ENCODE measurements at regions not wholly inside any gene's neighbourhood (a gene's known extent, or its start where the extent isn't known, plus 50 kb on each side); places are given as distances from the start of the nearest gene placed in this dataset.
"Not testable (repeated sequence)": the region's sequence is repeated elsewhere in the genome, so short reads cannot be mapped to it uniquely, and the experiment has no call there.

DNA sequence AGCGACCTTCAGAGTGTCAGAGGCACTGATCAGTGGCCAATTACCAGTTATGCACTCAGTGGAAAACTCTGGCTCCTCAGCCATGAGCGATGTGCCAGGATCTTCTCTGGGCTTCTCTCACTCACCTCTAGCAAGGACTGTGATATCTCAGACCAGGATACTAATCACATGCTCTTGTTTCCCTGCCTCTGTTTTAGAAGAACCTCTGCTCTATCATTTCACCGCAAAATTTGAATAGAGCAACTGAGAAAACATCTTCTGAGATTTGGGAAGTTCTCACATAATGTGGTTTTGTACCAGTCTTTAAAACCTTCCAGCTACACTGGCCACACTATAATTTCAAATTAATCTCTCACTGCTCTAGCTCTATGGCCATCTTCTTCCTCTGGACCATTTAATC, 325.8 kb upstream of the FRG2C start:
- no peaks in the 10 kb centered on the region for H3K9me3 Mint-ChIP-seq
- no peaks in the 10 kb centered on the region for H3K4me1 Mint-ChIP-seq
- no peaks in the 10 kb centered on the region for H3K36me3 Mint-ChIP-seq (ENCODE audit: insufficient read depth)
- DNase-seq (ENCODE audit: low spot score in 2 of 2) (no peak), ATAC-seq (replicated peaks; ENCODE audit: extremely low read depth, poor library complexity, severe bottlenecking) (no peak)
- H3K4me3 Mint-ChIP-seq, result no peak overlapping the region
- H3K27ac Mint-ChIP-seq (ENCODE audit: low read depth), result no peak overlapping the region
- no peaks in the 10 kb centered on the region for H3K27me3 Mint-ChIP-seq

DNA sequence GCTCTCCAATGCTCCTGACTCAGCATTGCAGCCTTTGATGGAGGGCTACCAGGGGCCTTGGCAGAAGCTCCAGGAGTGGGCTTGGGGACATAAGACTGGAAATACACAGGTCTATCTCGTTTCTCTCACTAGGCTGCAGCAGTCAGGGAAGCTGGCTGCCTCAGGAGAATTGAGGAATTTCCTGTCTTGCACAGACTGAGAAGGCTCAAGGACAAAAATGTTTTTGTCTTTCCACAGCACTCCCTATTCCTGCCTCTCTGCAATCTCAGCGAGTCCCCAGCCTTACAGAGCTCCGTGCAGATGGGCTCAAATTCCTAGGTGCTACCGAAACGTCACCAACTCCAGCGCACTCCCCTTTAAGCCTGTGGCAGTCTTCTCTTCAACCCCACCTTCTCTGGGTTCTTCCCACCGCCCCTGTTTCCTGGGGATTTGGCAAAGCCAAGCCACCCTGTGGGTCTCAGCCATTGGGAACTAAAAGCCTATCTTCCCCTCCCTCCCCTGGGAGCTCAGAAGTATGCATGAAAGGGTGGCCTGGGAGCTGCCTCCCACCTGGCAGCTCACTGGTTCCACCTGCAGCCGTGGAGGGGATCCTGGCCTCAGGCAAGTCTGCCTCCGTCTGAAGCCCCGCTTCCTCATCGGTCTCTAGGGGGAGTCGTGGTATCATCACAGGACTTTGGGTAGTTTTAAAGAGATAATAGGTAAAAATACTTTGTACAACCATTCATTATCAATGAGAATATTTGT, 322.6 kb upstream of the FRG2C start:
- no peaks in the 10 kb centered on the region for H3K9me3 Mint-ChIP-seq
- H3K4me3 Mint-ChIP-seq, result no peak overlapping the region
- no peak for DNase-seq (ENCODE audit: low spot score in 2 of 2)
- no peak for ATAC-seq (replicated peaks; ENCODE audit: extremely low read depth, poor library complexity, severe bottlenecking)
- H3K4me1 Mint-ChIP-seq, result no peaks in the 10 kb centered on the region
- H3K36me3 Mint-ChIP-seq (ENCODE audit: insufficient read depth), result no peaks in the 10 kb centered on the region
- H3K27ac Mint-ChIP-seq (ENCODE audit: low read depth), result no peak overlapping the region
- H3K27me3 Mint-ChIP-seq, result no peaks in the 10 kb centered on the region

DNA sequence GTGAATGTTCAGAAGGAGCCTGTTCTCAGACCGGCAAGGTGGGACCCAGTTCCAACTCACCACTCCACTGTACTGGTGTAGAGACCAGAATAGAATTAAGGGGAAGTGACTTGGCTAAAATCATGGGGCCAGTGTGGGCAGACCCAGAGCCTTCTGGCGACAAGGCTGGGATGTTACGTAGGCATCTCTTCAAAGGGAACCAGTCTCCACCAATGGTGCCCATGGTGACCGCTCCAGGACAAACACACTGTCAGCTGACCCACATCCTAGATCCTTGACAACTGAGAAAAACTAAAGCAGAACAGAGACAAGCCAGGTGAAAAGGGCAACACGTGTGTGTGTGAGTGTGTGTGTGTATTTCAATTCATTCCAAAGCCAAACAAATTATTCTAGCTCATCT, 321.7 kb upstream of the FRG2C start:
- Mint-ChIP-seq H3K9me3 (no peaks in the 10 kb centered on the region), H3K27ac (ENCODE audit: low read depth) (no peak overlapping the region), H3K27me3 (no peaks in the 10 kb centered on the region), H3K4me3 (no peak overlapping the region), H3K36me3 (ENCODE audit: insufficient read depth) (no peaks in the 10 kb centered on the region), H3K4me1 (no peaks in the 10 kb centered on the region)
- DNase-seq (ENCODE audit: low spot score in 2 of 2), result no peak
- no peak for ATAC-seq (replicated peaks; ENCODE audit: extremely low read depth, poor library complexity, severe bottlenecking)

DNA sequence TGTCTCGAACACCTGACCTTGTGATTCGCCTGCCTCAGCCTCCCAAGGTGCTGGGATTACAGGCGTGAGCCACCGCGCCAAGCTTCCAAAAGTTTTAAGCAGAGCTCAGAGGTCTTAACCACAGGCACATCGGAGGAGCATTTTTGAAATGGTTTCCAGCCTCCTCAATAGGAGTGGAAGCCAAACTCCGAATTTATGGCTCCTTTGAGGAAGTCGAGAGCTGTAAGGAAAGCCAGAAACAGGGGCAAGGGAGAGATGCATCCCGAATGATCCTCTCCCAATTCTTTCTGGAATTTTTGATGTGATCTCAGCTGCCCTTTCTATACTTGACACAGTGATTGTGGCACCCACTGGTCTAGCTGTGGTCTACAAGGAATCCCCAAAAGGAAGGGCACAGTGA, 313.6 kb upstream of the FRG2C start:
- not testable (repeated sequence) for H3K27ac Mint-ChIP-seq (ENCODE audit: low read depth); H3K27me3 Mint-ChIP-seq; H3K9me3 Mint-ChIP-seq; H3K4me1 Mint-ChIP-seq; H3K4me3 Mint-ChIP-seq; DNase-seq (ENCODE audit: low spot score in 2 of 2); ATAC-seq (replicated peaks; ENCODE audit: extremely low read depth, poor library complexity, severe bottlenecking); H3K36me3 Mint-ChIP-seq (ENCODE audit: insufficient read depth)

DNA sequence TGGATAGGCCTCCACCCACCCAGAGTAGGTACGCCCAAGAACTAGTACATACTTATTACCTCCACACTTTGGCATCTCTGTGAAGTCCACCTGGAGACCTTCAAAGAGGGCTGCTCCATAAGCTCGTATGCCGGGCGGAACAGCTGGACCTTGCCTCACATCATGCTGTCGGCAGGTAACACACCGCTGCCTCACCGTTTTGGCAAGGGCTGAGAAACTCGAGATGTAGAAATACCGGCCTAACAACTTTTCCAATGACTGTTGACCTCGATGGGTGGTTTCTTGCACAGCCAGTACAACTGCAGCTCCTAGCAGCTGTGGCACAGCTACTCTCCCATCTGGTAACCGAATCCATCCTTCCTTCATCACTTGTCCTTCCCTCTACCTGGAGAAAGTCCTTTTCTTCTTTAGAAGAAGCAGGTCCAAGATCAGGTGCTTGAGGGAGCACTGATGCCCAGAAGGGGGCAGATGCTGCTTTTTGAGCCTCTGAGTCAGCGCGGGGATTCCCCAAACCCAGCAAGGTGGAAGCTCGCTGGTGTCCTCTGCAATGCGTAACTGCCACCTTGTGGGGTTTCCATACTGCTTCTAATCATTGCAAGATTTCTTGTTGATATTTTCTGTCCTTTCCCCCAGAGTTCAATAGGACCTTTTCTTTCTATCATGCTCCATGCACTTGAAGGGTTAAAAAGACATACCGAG, 301.9 kb upstream of the FRG2C start:
- not testable (repeated sequence) for H3K4me1 Mint-ChIP-seq; H3K27me3 Mint-ChIP-seq; H3K27ac Mint-ChIP-seq (ENCODE audit: low read depth); H3K36me3 Mint-ChIP-seq (ENCODE audit: insufficient read depth); H3K4me3 Mint-ChIP-seq; H3K9me3 Mint-ChIP-seq; DNase-seq (ENCODE audit: low spot score in 2 of 2); ATAC-seq (replicated peaks; ENCODE audit: extremely low read depth, poor library complexity, severe bottlenecking)

DNA sequence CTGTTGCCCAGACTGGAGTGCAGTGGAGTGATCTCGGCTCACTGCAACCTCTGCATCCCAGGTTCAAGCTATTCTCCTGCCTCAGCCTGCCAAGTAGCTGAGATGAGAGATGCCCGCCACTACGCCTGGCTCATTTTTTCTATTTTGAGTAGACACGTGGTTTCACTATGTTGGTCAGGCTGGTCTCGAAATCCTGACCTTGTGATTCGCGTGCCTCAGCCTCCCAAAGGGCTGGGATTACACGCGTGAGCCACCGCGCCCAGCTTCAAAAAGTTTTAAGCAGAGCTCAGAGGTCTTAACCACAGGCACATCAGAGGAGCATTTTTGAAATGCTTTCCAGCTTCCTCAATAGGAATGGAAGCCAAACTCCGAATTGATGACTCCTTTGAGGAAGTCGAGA, 291.2 kb upstream of the FRG2C start:
- not testable (repeated sequence) for H3K4me1 Mint-ChIP-seq; H3K27ac Mint-ChIP-seq (ENCODE audit: low read depth); H3K27me3 Mint-ChIP-seq; H3K4me3 Mint-ChIP-seq; DNase-seq (ENCODE audit: low spot score in 2 of 2); H3K36me3 Mint-ChIP-seq (ENCODE audit: insufficient read depth); H3K9me3 Mint-ChIP-seq; ATAC-seq (replicated peaks; ENCODE audit: extremely low read depth, poor library complexity, severe bottlenecking)

DNA sequence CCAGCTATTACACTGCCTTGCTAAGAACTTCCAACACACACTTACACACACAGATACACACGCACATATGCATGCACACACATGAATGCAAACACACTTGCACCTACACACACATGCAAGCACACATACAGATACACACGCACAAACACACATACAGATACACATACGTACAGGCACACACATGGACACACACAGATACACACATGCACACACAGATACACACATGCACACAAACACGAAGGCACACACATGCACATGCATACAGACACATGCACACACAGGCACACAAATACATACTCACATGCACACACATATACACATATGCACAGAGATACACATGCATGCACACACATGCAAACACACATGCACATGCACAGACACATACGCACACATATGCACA, 284.3 kb upstream of the FRG2C start:
- ATAC-seq (replicated peaks; ENCODE audit: extremely low read depth, poor library complexity, severe bottlenecking), result not testable (repeated sequence)

DNA sequence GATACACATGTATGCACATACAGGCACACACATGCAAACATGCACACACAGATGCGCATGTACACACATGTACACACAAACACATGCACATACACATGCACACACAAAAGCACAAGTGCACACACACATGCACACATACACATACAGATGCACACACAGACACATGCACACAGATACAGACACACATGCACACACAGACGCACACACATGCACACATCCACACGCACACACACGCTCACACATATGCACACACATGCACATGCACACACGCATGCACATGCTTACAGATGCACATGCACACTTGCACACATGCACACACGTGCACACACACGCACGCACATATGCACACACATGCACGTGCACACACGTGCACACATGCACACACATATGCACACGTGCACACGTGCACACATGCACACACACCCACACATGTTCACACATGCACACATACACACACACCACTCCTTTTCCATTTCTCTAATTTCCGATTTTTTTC, 283.8 kb upstream of the FRG2C start:
- Mint-ChIP-seq H3K4me1 (no peaks in the 10 kb centered on the region), H3K4me3 (no peak overlapping the region), H3K27ac (ENCODE audit: low read depth) (no peak overlapping the region), H3K9me3 (peaks cover 11% of the 10 kb centered on the region), H3K36me3 (ENCODE audit: insufficient read depth) (no peaks in the 10 kb centered on the region), H3K27me3 (peaks cover under 1% of the 10 kb centered on the region)
- DNase-seq (ENCODE audit: low spot score in 2 of 2) (no peak), ATAC-seq (replicated peaks; ENCODE audit: extremely low read depth, poor library complexity, severe bottlenecking) (no peak)

More for the DNA sequence above, 284.3 kb upstream of the FRG2C start:
- H3K36me3 Mint-ChIP-seq (ENCODE audit: insufficient read depth); DNase-seq (ENCODE audit: low spot score in 2 of 2); H3K4me1 Mint-ChIP-seq; H3K27ac Mint-ChIP-seq (ENCODE audit: low read depth); H3K4me3 Mint-ChIP-seq; H3K27me3 Mint-ChIP-seq: not testable (repeated sequence)
- H3K9me3 Mint-ChIP-seq, result peaks cover 11% of the 10 kb centered on the region

DNA sequence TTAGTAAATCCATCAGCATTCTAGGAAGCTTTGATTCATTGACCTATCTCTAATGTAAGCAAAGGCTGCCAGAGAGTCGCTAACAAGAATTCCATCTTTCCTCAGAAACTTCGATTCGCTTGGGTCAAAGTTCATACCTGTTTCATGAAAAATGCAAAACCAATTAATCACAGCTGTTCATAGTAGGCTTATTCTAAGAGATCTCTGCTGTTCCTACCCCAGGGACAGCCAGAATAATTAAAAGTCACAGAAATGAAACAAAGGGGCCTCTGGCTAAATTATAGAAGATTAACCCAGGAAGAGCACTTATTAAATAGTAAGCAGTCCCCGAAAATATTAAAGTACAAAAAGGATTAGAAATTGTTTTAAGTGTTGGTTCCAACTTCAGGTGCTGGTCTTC, 280.1 kb upstream of the FRG2C start:
- not testable (repeated sequence) for ATAC-seq (replicated peaks; ENCODE audit: extremely low read depth, poor library complexity, severe bottlenecking); H3K4me3 Mint-ChIP-seq; H3K27me3 Mint-ChIP-seq; DNase-seq (ENCODE audit: low spot score in 2 of 2); H3K9me3 Mint-ChIP-seq; H3K36me3 Mint-ChIP-seq (ENCODE audit: insufficient read depth); H3K4me1 Mint-ChIP-seq; H3K27ac Mint-ChIP-seq (ENCODE audit: low read depth)

DNA sequence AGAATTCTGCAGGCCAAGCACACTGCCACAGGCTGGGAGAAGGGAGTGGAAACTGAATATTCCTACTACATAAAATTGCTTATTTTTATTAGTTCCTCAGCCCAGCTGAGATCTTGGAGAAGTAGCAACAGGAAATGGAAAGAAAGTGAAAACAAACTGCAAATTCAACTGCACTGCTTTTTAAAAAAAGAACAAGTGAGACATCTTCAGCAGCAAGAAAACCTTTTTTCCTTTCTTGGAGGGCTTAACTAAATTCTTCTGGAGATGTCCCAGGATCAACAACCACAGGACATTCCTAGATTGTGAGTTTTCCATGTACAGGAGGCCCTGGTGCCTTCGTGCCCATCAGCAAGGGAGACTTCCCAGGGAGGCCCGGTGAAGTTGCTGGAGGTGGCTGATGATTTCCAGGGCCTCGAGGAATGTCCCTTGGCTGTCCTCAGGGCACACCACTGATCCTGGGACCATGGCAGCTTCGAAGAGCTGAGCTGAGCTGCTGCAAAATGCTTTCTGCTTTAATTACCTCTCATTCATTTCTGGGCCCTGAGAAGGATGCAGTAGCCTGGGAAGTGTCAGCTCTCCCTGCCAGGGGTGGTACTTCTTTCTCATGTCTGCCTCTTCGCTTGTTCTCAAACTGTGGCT, 275.5 kb upstream of the FRG2C start:
- not testable (repeated sequence) for DNase-seq (ENCODE audit: low spot score in 2 of 2); H3K4me3 Mint-ChIP-seq; H3K27ac Mint-ChIP-seq (ENCODE audit: low read depth); ATAC-seq (replicated peaks; ENCODE audit: extremely low read depth, poor library complexity, severe bottlenecking); H3K4me1 Mint-ChIP-seq; H3K9me3 Mint-ChIP-seq; H3K36me3 Mint-ChIP-seq (ENCODE audit: insufficient read depth); H3K27me3 Mint-ChIP-seq

DNA sequence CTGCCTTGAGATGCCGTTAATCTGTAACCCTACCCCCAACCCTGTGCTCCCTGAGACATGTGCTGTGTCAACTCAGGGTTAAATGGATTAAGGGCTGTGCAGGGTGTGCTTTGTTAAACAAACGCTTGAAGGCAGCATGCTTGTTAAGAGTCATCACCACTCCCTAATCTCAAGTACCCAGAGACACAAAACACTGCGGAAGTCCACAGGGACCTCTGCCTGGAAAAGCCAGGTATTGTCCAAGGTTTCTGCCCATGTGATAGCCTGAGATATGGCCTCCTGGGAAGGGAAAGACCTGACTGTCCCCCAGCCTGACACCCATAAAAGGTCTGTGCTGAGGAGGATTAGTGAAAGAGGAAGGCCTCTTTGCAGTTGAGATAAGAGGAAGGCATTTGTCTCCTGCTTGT, 270.8 kb upstream of the FRG2C start:
- not testable (repeated sequence) for DNase-seq (ENCODE audit: low spot score in 2 of 2); H3K27ac Mint-ChIP-seq (ENCODE audit: low read depth); ATAC-seq (replicated peaks; ENCODE audit: extremely low read depth, poor library complexity, severe bottlenecking); H3K36me3 Mint-ChIP-seq (ENCODE audit: insufficient read depth); H3K4me3 Mint-ChIP-seq; H3K27me3 Mint-ChIP-seq; H3K4me1 Mint-ChIP-seq; H3K9me3 Mint-ChIP-seq

DNA sequence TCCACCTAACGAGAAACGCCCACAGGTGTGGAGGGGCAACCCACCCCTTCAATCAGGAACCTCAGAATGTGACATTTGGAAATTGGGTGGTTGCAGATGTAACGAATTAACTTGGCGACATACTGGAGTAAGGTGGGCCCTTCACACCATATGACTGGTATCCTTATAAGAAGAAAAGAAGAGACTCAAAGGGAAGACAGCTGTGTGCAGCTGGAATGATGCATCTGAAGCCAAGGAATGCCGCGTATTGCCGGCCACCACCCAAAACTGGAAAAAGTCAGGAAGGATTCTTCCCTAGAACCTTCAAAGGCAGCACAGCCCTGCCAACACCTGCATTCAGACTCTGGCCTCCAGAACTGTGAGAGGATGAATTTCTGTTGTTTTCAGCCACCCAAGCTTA, 270.0 kb upstream of the FRG2C start:
- not testable (repeated sequence) for H3K27ac Mint-ChIP-seq (ENCODE audit: low read depth); H3K4me1 Mint-ChIP-seq; H3K4me3 Mint-ChIP-seq; H3K9me3 Mint-ChIP-seq; ATAC-seq (replicated peaks; ENCODE audit: extremely low read depth, poor library complexity, severe bottlenecking); DNase-seq (ENCODE audit: low spot score in 2 of 2); H3K36me3 Mint-ChIP-seq (ENCODE audit: insufficient read depth)
- H3K27me3 Mint-ChIP-seq, result peaks cover 10% of the 10 kb centered on the region
